Activated naive CD4-positive, alpha-beta T cell treated with anti-CD3 and anti-CD28 coated beads, Interleukin-2, amount 50 U/mL, for 72 hours (primary cell): ENCODE measurements at regions not wholly inside any gene's neighbourhood (a gene's known extent, or its start where the extent isn't known, plus 50 kb on each side); places are given as distances from the start of the nearest gene placed in this dataset.
A peak's percentile ranks its signal among the peaks of the same experiment; 100 is the strongest.

Experiments used
- ATAC-seq, 2 donors: fragments of 150-1000 bp; cut with Tn5 transposase; 2 replicates each; pipeline ENCODE4 v1.10.0; 2021; ENCODE audit warnings: mild to moderate bottlenecking in 2 of 2, moderate library complexity in 2 of 2
- DNase-seq, 2 donors: peaks; one replicate each; pipeline ENCODE4 v3.0.0; 2021 to 2022; ENCODE audit warnings: low spot score in 2 of 2
- H3K27ac Mint-ChIP-seq, 2 donors: one replicate each; pipeline ENCODE4 v1.8.0; 2022; ENCODE audit warnings: mild to moderate bottlenecking in 2 of 2, mixed read lengths in 2 of 2
- H3K36me3 Mint-ChIP-seq, 2 donors: one replicate each; pipeline ENCODE4 v1.8.0; 2022; ENCODE audit warnings: mixed read lengths in 2 of 2
- H3K9me3 Mint-ChIP-seq, 2 donors: one replicate each; pipeline ENCODE4 v1.8.0; 2022; ENCODE audit warnings: mixed read lengths in 2 of 2

DNA sequence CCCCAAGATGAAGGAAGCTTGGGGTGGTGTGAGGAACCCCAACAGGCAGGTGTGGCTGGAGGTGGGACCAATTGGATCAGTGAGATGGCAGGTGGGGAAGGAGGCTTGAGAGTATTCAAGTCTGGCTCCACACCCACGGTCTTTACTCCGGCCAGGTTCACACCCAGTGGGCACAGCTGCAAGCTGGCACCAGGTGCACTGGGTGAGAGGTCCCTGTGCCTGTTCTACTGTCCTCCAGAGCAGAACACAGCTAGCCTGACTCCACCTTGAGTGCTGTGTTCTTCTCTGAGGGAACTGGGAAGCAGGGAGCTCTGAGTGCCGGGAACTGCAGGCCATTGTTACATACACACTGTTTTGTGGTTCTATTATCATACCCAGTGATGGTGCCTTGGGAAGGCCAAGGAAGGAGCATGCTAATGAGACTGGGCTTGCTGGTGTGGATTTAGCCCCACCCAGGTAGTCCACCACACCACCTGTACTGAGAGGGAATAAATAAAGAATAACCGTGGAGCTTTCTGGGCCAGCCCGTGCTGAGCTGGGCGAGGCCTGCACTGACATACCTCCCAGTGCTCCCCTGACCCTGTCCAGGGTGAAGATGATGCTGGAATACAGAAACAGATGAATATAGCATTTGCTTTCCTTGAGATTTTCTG is 93.4 kb downstream of the ABHD5 start:
- Mint-ChIP-seq H3K9me3 (no peaks in the 10 kb centered on the region), H3K27ac (no peak overlapping the region), H3K36me3 (no peaks in the 10 kb centered on the region)
- DNase-seq (peak in 1 of 2 donors; percentile 30), ATAC-seq (no peak)

DNA sequence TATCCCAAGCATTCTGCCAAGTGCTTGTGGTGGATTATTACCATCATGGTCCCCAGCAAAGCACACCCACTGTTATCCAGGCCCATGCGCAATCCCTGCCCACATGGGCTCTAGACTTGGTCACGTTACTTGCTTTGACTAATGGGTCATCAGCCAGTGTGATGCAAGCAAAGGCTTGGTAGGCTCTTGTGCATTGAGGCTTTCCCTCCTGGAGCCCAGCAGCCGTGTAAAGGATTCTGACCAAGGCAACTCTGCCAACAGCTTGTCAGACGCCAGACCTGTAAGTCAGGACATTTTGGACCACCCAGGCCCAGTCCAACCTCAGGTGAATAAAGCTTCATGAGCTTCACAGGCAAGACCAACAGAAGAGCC is 93.9 kb downstream of the ABHD5 start:
- Mint-ChIP-seq H3K9me3 (no peaks in the 10 kb centered on the region), H3K36me3 (no peaks in the 10 kb centered on the region), H3K27ac (no peak overlapping the region)
- ATAC-seq (no peak), DNase-seq (peak in 1 of 2 donors; percentile 7)

DNA sequence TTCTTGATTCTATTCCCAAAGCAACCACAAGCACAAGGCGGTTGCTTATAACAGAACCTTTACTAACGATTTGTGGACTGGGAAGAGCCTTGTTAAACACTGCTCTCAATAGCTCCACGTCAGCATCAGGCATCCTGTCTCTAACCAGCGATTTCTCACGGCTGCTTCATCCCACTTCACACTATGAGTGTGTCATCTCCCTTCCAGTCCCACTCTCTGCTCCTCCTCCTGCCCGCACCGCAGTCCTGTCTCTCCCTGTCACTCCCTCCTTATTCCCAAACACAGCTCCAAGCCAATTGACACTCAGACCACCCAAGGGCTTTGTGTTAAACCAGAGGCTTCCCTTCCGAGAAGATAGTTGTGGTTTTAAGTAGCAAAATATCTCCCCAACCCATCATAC is 94.8 kb downstream of the ABHD5 start:
- H3K27ac Mint-ChIP-seq = no peak overlapping the region
- ATAC-seq (no peak), DNase-seq (peak in 1 of 2 donors; percentile 33)
- no peaks in the 10 kb centered on the region for H3K36me3 Mint-ChIP-seq
- H3K9me3 Mint-ChIP-seq = no peaks in the 10 kb centered on the region

DNA sequence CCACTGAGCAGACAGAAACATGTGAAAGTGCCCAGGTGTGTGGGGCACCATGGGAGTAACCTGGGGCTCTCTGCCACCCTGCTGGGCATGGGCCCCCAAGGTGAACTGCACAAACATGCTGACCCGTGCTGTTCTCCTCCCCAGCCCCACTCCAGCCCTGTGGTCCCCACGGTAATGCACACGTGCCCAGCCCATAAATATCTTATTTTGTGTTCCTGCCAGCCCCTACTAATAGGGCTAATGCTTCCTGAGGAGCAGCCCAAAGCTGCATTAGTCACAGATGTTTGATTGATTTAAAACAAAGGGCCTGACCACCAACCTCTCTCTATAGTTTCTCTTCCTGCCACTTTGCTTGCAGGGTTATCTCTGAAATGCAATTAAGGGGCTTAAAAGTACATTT is 95.4 kb downstream of the ABHD5 start:
- H3K27ac Mint-ChIP-seq = no peak overlapping the region
- no peak for ATAC-seq

DNA sequence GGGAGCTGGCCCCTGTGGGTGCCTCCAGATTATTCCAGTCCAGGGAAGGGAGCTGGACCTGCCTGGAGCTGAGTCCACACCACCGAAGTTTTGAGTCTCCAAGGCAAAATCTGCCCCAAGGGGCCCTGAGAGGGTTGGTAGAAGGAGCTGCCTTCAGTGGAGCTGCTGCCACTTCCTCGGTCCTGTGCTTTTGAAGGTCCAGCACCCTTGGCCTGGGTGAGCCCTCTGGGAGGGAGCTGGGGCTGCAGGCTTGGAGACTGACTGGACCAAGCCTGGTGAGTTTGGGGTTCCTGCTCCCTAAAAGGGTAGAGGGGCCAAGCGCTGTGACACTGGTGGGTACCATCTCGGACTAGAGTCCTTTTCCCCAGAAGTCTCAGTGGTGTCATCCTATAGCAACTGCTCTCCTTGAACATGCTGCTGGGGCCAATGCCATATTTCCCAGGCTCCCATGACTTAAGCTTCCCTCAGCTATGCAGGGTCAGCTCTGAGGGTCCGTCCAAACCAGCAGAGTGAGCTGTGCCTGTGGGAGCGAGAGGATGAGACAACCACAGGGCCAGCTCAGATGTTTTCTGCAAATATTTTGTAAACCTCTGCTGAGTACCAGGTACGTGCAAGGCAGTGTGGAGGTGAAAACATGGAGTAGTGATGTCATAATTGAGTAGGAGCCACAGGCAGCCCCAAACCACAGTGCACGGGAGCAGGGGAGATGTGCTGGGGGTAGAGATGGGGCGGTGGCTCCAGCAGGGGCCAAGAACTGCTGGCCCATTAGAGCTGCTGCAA is 96.0 kb downstream of the ABHD5 start:
- Mint-ChIP-seq H3K27ac (peak overlapping the region in 1 of 2 donors; percentile 46), H3K36me3 (no peaks in the 10 kb centered on the region), H3K9me3 (no peaks in the 10 kb centered on the region)
- ATAC-seq = no peak
- DNase-seq = peak in 1 of 2 donors; percentile 30

More for the DNA sequence above, 95.4 kb downstream of the ABHD5 start:
- DNase-seq = peak in 1 of 2 donors; percentile 11
- H3K9me3 Mint-ChIP-seq = no peaks in the 10 kb centered on the region
- H3K36me3 Mint-ChIP-seq = no peaks in the 10 kb centered on the region

DNA sequence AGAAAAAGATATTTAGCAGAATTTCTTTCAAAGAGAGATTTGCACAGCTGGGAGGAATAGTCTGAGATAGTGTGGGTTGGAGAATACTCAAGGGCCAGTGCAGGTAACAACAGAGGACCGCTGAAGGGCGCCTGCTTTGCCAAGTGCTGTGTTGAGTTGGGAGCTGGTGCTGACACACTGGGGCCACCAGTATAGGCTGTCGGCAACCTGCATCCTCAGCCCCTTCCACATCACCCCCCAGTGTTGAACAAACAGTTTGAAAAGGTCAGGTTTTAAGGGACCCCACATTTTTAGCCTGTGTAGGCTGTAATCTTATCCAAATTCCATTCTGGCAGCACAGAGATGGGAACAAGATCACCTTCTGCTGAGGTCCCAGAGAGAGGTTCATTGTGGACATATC is 96.6 kb downstream of the ABHD5 start:
- no peaks in the 10 kb centered on the region for H3K36me3 Mint-ChIP-seq
- no peaks in the 10 kb centered on the region for H3K9me3 Mint-ChIP-seq
- peak in 1 of 2 donors; percentile 9 for DNase-seq
- ATAC-seq = no peak
- H3K27ac Mint-ChIP-seq = no peak overlapping the region

DNA sequence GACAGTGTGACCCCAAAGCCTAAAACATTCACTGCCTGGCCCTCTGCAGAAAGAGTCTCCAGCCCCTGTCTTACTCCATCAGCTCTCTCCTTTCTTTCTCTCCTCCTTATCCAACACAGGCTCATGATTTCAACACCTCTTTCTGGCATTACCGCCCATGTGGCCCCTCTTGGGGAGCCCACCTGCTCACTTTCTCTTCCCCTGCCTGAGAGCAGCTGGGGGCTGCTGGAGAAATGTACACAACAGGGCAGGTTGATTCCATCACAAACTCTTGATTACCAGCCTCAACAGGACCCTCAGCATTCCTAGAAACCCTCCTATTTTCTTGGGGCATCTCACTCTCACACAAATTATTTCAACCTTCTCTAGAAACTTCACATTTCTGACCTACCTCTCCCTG is 98.3 kb downstream of the ABHD5 start:
- Mint-ChIP-seq H3K36me3 (no peaks in the 10 kb centered on the region), H3K27ac (no peak overlapping the region)

DNA sequence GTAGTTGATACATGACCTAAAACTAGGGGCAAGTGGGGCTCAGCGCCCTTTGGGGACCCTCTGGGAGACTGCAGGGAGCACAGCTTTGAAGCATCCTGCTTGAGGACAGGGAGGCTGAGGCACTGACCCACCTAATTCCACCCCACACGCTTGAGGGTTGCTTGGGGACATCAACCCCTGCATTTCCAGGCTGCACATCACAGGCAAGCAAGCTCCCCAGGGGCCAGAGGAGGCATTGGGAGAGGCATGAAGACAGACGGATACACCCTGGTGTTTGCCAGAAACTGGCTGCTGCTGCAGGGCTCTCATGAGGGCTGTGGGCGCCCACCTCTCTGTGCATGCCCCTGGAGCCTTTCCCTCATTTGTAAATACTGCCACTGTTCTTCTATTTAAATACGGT is 99.3 kb downstream of the ABHD5 start:
- ATAC-seq (no peak), DNase-seq (peak in 1 of 2 donors; percentile 11)
- Mint-ChIP-seq H3K36me3 (no peaks in the 10 kb centered on the region), H3K27ac (no peak overlapping the region), H3K9me3 (no peaks in the 10 kb centered on the region)

More for the DNA sequence above, 98.3 kb downstream of the ABHD5 start:
- DNase-seq = no peak
- ATAC-seq = no peak
- H3K9me3 Mint-ChIP-seq = no peaks in the 10 kb centered on the region

DNA sequence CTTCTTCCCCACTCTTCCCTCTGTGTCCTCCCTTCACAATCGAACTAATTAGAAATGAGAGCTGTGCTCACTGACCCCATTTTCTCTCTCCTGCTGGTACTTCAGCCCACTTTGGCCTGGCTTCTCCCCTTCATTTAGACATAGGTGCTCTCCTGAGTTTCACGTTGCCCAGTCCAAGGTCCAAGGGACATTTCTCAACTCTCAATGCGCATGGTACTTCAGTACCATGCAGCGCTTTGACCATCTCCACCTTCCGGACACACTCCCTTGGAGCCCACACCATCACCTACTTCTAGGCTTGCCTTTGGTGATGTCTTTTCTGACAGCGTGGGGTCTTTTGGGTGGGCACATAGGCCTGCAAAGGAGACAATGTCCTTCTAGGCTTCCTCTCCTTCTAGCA is 99.7 kb downstream of the ABHD5 start:
- no peak for ATAC-seq
- DNase-seq = peak in 1 of 2 donors; percentile 38
- H3K9me3 Mint-ChIP-seq = no peaks in the 10 kb centered on the region
- no peaks in the 10 kb centered on the region for H3K36me3 Mint-ChIP-seq
- H3K27ac Mint-ChIP-seq = no peak overlapping the region

DNA sequence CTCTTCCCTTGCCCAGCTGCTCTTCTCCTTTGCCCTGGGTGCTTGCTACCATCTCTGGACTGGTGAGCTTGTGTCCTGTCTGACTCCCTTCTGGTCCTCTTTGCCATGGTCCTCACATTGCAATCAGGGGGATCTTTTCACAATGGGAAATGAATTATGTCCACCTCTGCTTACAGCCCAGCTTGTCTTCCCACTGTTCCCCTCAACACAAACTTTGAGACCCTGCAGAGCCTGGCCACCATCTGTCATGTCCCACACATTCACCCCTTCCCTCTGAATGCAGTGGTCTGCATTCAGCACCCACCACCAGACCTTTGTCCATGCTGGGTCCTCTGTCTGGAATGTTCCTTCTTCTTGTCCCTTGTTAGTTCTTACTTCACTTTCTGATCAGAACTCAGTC is 100.5 kb downstream of the ABHD5 start:
- no peak for DNase-seq
- H3K9me3 Mint-ChIP-seq = no peaks in the 10 kb centered on the region

DNA sequence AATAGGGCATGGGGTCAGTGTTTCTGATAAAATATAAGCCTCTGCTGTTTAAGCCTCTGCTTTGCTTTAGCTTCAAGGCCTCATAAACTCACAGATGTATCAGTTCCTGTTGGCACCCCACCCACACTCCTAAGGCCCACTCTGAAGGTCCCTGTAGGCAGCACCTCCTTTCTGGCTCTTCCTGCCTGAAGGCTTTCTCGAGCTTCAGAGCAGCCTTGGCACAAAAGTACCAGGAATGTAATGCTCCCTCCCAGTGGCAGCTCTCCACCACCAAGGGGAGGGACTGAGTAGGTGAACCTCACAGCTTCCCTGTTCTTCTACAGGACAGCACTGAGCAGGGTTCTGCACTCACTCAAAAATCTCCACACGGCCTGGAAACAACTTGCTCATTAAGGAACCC is 102.2 kb downstream of the ABHD5 start:
- DNase-seq (peak in 1 of 2 donors; percentile 31), ATAC-seq (no peak)
- Mint-ChIP-seq H3K9me3 (no peaks in the 10 kb centered on the region), H3K36me3 (no peaks in the 10 kb centered on the region), H3K27ac (no peak overlapping the region)

More for the DNA sequence above, 100.5 kb downstream of the ABHD5 start:
- no peak for ATAC-seq
- Mint-ChIP-seq H3K27ac (peak overlapping the region in 1 of 2 donors; percentile 6), H3K36me3 (no peaks in the 10 kb centered on the region)

DNA sequence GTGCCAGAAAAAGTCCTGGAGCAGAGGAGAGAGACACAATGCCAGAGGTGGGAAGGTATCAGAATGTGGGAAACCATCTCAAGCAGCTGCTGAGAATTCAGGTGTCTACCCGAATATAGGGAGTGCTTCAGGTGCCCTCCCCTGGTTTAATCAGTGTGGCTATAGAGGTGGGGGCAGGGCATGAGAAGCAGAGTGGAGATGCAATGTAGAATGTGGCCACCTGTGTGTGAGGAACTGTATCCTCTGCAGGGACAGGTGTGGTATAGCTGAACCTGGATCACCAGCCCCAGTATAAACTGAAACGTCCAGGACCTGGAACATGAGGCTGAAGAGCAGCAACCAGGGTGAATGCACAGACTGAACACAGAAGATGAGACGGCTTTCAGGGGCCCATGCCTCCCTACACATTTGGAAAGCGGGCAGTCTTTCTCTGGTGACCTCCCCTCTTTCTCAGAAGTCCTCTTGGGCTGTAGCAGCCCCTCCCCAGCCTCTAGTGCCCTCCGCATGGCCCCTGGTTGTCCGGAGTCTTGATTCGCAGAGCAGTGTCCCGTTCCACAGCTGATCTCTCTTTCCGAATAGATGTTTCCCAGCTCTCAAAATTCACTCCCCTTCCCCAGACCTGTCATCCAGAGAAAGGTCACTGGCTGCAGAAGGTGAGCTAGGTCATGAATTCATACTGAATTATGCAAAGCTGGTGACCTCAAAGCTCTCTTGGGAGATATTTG is 103.1 kb downstream of the ABHD5 start:
- no peaks in the 10 kb centered on the region for H3K36me3 Mint-ChIP-seq
- no peaks in the 10 kb centered on the region for H3K9me3 Mint-ChIP-seq
- H3K27ac Mint-ChIP-seq = no peak overlapping the region
- ATAC-seq = no peak
- peak in 1 of 2 donors; percentile 16 for DNase-seq

DNA sequence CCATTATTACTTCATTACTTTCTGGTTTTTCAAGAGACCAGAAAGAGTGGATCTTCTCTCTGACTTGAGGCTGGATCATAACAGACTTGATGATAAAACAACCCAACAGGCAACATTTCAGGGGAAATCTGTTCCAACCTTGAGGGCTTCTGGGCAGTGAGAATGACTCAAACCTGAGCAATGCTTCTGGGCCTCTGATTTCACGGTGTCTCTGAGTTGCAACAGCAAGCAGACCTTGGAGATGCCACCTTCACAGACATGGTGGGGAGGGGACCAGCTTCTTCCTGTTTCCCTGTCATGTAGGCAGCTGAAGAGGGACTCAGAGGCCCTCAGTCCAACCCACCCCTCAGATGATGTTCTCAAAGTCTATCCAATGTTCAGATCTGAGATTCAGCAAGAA is 104.0 kb downstream of the ABHD5 start:
- DNase-seq (peak in 1 of 2 donors; percentile 14), ATAC-seq (no peak)
- no peak overlapping the region for H3K27ac Mint-ChIP-seq
- no peaks in the 10 kb centered on the region for H3K9me3 Mint-ChIP-seq
- H3K36me3 Mint-ChIP-seq = no peaks in the 10 kb centered on the region

DNA sequence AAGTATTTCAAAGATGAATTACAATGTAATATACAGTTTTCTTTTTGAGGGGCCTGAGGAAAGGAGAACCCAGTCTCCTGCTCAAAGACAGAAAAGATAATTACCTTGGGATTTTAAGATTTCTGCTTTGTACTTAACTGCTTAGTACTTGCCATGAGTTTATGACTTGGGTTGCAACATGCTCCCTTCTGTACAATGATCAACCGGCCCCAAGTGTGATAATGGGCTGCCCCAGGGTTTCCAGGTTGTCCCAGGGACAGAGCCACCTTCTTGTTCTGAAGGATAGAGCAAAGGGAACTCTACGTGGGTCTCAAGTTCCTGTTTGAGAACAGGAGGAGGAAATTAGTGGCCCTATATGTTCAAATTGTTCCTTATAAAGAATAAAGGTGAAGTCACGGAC is 104.8 kb downstream of the ABHD5 start:
- H3K36me3 Mint-ChIP-seq = no peaks in the 10 kb centered on the region
- DNase-seq (no peak), ATAC-seq (no peak)
- H3K9me3 Mint-ChIP-seq = no peaks in the 10 kb centered on the region
- no peak overlapping the region for H3K27ac Mint-ChIP-seq

DNA sequence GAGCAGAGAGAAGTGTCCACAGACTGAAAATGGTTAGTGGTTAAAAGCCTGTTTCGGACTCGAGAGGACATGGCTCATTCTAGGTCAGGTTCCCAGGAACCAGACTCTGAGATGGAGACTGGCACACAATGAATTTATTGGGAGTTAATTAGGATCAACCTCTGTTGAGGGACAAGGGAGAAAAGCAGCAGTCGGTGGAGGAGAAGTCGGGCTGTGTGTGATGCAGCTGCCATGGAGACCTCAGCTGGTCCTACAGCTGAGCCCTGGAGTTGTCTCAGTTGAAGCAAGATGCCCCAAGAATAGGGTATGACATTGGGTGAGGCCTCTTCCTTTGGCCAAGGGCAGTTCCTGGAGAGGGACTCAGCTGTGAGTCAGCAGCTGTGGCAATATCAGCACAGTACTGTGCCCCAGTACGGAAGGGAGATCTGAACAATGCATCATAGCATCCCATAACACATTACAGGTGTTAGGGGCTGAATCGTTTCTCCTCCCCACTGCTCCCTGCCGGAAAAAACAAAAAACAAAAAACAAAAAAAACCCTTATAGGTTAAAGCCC is 105.4 kb downstream of the ABHD5 start:
- ATAC-seq = no peak
- Mint-ChIP-seq H3K9me3 (no peaks in the 10 kb centered on the region), H3K36me3 (no peaks in the 10 kb centered on the region), H3K27ac (no peak overlapping the region)
- peak in 1 of 2 donors; percentile 31 for DNase-seq

DNA sequence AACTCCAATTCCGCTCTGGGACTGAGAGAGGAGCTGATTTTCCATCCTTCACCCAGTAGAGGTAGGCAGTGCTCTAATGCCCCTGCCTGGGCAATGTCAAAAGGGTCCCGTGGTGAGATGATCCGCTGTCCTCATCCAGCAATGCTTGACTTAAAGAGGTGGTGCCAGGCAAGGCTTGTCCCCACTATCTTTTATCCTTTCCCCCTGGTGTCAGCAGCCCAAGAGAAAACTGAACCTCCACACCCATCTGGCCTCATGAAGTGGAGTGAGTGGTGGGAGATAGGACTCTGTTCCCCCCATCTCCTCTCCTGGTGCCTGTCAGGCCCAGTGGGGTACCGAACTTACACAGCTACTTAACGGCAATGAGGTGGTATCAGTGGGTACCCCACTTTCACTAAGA is 107.1 kb downstream of the ABHD5 start:
- Mint-ChIP-seq H3K9me3 (no peaks in the 10 kb centered on the region), H3K36me3 (no peaks in the 10 kb centered on the region), H3K27ac (no peak overlapping the region)
- DNase-seq (no peak), ATAC-seq (no peak)

DNA sequence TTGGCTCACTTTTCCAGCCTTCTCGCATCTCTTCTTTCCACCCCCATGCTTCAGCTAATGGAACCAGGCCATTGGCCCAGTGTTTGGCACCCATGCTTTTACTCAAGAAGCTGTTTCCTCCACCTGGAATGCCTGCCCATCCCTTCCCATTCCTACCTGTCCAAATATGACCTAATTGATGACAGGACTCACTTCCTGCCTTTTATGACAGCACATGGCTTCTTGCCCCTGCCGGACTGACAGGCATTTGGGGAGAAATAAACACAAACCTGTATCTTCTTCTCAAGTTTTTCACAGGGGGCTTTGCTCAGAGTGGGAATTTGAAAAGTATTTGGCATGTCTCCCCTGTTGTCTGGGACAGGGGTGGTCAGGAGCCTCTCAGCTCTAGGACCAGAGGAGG is 120.1 kb downstream of the ABHD5 start:
- no peak overlapping the region for H3K27ac Mint-ChIP-seq
- DNase-seq (no peak), ATAC-seq (no peak)
- no peaks in the 10 kb centered on the region for H3K36me3 Mint-ChIP-seq
- no peaks in the 10 kb centered on the region for H3K9me3 Mint-ChIP-seq
